H1 (cell line): ENCODE measurements at regions not wholly inside any gene's neighbourhood (a gene's known extent, or its start where the extent isn't known, plus 50 kb on each side); places are given as distances from the start of the nearest gene placed in this dataset.

Experiments
- GABPA ChIP-seq: IDR thresholded peaks from 2 replicates; pipeline ENCODE4 v1.6.1; 2011; ENCODE audit warnings: mild to moderate bottlenecking, low read length, moderate library complexity, borderline replicate concordance; ENCODE audit not compliant: insufficient read depth
- KDM4A ChIP-seq: IDR thresholded peaks from one replicate; pipeline ENCODE4 v1.7.1; 2012; ENCODE audit warnings: low read depth, mild to moderate bottlenecking, moderate library complexity, low read length, inconsistent platforms; ENCODE audit not compliant: severe bottlenecking
- MAFK ChIP-seq: IDR thresholded peaks from 2 replicates; pipeline ENCODE4 v1.6.1; 2012; ENCODE audit warnings: low read depth, mild to moderate bottlenecking, improper control_type of control experiment, low read length

DNA sequence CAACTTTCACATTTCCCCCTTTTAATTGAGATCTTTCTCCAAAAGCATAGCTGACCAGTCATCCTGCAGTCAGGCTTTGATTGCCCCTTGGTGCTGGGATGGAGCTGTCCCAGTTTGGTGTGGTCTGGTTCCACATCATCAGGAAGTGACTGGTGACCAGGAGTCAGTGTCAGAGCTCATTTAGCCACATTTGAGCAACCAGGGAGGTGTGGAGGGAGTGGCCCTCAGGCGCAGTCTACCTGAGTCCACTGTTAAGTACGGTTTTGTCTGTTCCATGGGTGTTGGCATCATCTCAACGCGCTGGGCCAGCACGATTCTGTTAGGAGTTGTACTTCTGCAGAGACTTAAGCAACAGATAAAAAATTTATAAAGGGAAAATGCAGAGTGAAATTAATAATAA lies 52.6 kb downstream of the RGS12 start (continued):
- TF ChIP-seq GABPA, result no peak
- no peak for TF ChIP-seq MAFK
- no peak for TF ChIP-seq KDM4A
